AG09319 (cell line): ENCODE measurements at regions not wholly inside any gene's neighbourhood (a gene's known extent, or its start where the extent isn't known, plus 50 kb on each side); places are given as distances from the start of the nearest gene placed in this dataset.
A peak's percentile ranks its signal among the peaks of the same experiment; 100 is the strongest.

Experiments
- DNase-seq: peaks from one replicate; pipeline ENCODE4 v3.0.0-alpha.2; 2010; ENCODE audit warnings: low read depth; ENCODE audit errors: extremely low read depth
- TF ChIP-seq, protein P1 (sequence below): IDR thresholded peaks from 2 replicates; pipeline ENCODE4 v1.5.1; 2011; ENCODE audit warnings: low read depth, mild to moderate bottlenecking, inconsistent platforms, low read length, moderate library complexity

DNA sequence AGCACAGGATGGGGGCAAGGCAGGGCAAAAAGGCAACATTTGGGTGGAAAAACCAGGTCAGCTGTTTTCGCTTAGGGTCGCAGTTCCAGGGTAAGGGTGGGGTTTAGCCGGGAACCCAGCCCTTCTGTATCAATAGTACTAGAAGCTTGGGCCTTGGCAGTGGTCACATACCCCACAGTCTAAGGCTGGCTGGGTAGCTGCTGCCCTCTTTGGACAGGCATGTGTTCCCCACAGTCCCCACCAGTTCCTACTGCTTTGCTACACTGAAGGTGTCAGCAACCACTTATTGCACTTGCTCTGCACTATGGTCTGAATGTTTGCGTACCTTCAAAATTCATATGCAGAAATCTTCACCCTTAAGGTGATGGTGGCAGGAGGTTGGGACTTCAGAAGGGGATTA, 349.8 kb downstream of the LTN1 start:
- TF ChIP-seq, protein P1, sequence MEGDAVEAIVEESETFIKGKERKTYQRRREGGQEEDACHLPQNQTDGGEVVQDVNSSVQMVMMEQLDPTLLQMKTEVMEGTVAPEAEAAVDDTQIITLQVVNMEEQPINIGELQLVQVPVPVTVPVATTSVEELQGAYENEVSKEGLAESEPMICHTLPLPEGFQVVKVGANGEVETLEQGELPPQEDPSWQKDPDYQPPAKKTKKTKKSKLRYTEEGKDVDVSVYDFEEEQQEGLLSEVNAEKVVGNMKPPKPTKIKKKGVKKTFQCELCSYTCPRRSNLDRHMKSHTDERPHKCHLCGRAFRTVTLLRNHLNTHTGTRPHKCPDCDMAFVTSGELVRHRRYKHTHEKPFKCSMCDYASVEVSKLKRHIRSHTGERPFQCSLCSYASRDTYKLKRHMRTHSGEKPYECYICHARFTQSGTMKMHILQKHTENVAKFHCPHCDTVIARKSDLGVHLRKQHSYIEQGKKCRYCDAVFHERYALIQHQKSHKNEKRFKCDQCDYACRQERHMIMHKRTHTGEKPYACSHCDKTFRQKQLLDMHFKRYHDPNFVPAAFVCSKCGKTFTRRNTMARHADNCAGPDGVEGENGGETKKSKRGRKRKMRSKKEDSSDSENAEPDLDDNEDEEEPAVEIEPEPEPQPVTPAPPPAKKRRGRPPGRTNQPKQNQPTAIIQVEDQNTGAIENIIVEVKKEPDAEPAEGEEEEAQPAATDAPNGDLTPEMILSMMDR = no peak
- no peak for DNase-seq

DNA sequence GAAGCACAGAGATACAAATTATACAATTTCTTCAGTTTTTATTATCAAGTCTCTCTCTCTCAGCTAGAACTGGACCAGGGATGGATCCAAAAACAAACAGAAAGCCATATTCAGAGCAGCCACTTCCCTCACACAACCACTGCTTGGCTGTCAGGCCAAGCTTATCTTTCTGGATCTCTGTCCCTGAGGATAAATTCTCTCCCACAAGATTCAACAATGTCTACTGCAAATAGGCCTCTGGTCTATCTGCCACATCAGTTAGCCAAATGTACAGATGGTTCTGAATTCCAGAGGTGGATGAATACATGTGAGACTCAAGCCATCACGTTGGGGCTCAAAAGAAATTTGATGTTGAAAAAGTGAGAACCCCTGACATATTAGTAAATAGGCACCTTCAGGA, 350.9 kb downstream of the LTN1 start:
- TF ChIP-seq, protein P1 = no peak
- no peak for DNase-seq

DNA sequence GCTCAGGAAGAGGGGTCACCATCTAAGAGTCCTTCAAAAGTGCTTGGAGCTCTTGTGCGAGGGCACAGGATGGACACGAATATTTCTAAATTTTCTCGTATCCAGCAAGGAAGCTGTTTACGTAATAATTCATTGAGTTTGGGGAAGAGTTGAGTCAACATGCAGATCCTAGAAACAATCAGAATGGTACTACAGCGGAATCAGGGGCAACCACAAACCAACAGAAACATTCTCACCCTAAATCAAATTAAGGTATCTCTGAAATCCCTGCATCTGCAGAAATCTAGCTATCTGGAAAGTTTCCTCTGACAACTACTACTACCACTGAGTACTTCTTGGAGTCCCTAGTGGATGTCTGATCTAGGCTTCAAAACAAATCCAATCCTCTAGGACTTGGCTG, 352.4 kb downstream of the LTN1 start:
- TF ChIP-seq, protein P1 = no peak
- no peak for DNase-seq

DNA sequence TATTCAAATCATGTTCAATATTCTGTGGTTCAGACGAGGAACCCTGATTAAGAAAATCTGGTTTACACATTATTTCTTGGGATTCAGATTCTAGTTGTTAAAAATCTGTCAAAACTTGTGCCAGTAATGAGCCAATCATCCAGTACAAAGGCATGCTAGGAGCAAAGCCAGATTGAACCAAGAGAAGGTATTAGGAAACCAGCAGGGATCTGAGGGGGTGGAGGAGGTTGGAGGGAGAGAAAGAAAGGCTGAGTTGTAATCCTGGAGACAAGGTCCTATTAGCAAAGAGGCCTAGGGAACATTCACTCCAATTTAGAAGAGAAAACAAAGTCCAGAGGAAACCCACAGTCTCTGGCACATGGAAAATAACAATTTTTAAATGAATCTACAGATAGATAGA, 352.9 kb downstream of the LTN1 start:
- no peak for DNase-seq

DNA sequence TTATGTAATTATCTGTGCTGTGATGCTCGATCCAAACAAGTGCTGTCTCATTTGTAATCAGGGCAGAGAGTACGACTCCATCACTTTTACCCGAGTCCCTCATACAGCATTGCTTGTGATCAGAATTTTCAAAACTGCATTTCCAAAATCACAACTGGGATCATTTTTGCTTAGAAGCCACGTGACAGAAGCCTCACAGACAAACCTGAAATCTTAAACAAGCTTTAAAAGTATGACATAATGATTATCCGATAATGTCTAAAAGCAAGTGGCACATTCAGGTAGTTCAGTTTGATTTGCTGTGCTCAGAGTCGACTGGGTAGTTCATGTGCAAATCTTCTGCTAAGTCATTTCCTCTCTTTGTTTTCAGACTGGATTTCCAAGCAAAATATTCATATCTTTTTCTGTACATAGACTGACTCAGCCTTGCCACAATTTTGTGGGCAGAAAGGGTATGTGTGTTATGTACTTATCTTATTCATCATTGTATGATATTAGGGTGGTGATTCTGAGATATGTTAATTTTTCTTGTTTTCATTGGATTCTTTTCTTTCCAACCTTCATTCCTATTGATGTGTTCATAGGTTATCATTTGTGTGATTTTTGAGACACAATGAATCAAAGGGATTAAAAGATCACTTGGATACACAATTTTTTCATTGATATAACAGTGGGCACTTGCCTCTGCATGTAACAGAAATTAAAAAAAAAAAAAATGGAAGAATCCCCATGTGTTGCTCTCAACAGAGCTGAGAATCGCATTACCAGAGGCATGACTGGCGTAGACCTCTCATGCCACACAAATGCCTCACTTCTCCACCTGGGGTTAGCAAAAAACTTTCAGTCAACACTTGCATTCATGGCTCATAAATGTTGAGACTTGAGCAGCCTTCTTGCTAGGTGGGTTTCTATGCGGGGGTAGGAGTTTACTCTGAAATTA, 355.7 kb downstream of the LTN1 start:
- TF ChIP-seq, protein P1 = no peak
- peak; percentile 57 for DNase-seq

More for the DNA sequence above, 352.9 kb downstream of the LTN1 start:
- TF ChIP-seq, protein P1 = no peak

DNA sequence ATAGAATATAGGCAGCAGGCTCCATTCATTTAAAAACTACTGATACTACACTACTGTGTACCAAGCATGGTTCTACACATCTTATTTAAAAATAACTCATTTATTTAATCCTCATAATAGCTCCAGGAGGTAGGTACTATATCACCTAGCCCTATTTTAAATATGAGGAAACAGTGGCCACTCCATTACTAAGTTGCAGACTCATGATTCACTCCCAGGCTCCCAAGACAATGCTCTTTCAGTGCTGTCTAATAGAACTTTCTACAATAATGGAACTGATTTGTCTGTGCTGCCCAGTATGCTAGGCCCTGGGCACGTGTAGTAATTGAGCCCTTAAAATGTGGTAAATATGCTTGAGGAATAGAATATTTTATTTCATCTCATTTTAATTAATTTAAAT, 357.1 kb downstream of the LTN1 start:
- DNase-seq = no peak
- TF ChIP-seq, protein P1 = no peak

DNA sequence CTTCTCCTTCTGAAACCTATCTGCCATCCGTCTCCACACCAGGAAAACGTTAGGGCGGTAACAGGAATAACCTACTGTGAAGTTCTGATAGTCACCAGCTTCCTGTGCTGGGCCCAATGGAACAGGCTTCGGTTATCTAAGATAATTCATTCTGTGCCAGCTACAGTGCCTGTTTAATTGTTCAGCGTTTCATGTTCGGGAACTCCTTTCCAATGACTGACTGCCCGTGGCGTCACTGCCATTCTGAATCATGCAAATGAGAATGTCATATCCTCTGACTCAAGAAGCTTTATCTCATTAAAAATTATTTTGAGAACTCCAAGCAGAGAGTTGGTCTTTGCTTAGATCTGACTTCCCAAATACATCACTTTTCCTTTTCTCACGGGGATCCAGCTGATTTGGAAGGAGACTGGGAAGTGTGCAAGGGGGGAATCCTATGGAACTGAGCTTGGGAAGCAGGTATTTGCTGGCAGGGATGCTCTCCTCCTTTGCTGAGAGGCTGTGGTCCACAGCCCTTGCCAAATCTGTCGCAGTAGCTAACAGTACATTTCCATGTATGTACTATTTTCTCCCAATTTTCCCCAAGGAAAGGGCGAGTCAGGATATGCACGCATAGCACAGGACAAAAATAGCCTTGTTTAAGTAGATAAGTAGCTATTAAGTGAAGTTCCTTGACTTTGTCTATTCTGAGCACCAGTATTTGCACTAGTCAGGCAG, 358.7 kb downstream of the LTN1 start:
- no peak for DNase-seq
- TF ChIP-seq, protein P1 = no peak
